ENCODE measurements at regions not wholly inside any gene's neighbourhood (a gene's known extent, or its start where the extent isn't known, plus 50 kb on each side); places are given as distances from the start of the nearest gene placed in this dataset.
"Not testable (repeated sequence)": the region's sequence is repeated elsewhere in the genome, so short reads cannot be mapped to it uniquely, and the experiment has no call there.

- Histone ChIP-seq H3K36me3 (no peaks in the 10 kb centered on the region), H3K4me1 (no peaks in the 10 kb centered on the region), H3K27ac (no peak overlapping the region), H3K9me3 (no peaks in the 10 kb centered on the region), H3K4me3 (no peak overlapping the region), H3K27me3 (no peaks in the 10 kb centered on the region)
- no peak for TF ChIP-seq CTCF (IDR thresholded peaks at IDR 0.05)
- TF ChIP-seq POLR2A (IDR thresholded peaks at IDR 0.05) = no peak
- no peak for TF ChIP-seq EP300 (IDR thresholded peaks at IDR 0.05)
- TF ChIP-seq POLR2AphosphoS5 (IDR thresholded peaks at IDR 0.05) = no peak
- ATAC-seq = no peak
Measured at GRCh38 chr4:144411700-144412099, 234.3 kb upstream of the HHIP start.

GRCh38 chr4:144421056-144421455 is 224.9 kb upstream of the HHIP start:
- Histone ChIP-seq H3K36me3 (no peaks in the 10 kb centered on the region), H3K9me3 (no peaks in the 10 kb centered on the region), H3K27ac (no peak overlapping the region), H3K4me1 (no peaks in the 10 kb centered on the region), H3K4me3 (no peak overlapping the region), H3K27me3 (no peaks in the 10 kb centered on the region)
- WGBS, 2 donors (ENCODE audit: low coverage in 1 of 2) = 97 to 98% methylated on average over 4 of the region's 4 CpGs
- TF ChIP-seq CTCF (IDR thresholded peaks at IDR 0.05) (no peak), EP300 (IDR thresholded peaks at IDR 0.05) (no peak), POLR2AphosphoS5 (IDR thresholded peaks at IDR 0.05) (no peak), POLR2A (IDR thresholded peaks at IDR 0.05) (no peak)
- ATAC-seq = no peak

GRCh38 chr4:144421839-144422565 is 224.0 kb upstream of the HHIP start:
- Histone ChIP-seq H3K4me3 (no peak overlapping the region), H3K27me3 (no peaks in the 10 kb centered on the region), H3K9me3 (no peaks in the 10 kb centered on the region), H3K4me1 (no peaks in the 10 kb centered on the region), H3K36me3 (no peaks in the 10 kb centered on the region), H3K27ac (no peak overlapping the region)
- TF ChIP-seq POLR2A (IDR thresholded peaks at IDR 0.05) (no peak), EP300 (IDR thresholded peaks at IDR 0.05) (no peak), POLR2AphosphoS5 (IDR thresholded peaks at IDR 0.05) (no peak), CTCF (IDR thresholded peaks at IDR 0.05) (no peak)
- 14 to 43% methylated on average over 1 to 3 of the region's 3 CpGs for WGBS, 2 donors (ENCODE audit: low coverage in 1 of 2)
- ATAC-seq = peak; percentile 40

GRCh38 chr4:144423930-144424329 is 222.0 kb upstream of the HHIP start:
- Histone ChIP-seq H3K27me3 (no peaks in the 10 kb centered on the region), H3K27ac (no peak overlapping the region), H3K4me1 (no peaks in the 10 kb centered on the region), H3K4me3 (no peak overlapping the region), H3K9me3 (no peaks in the 10 kb centered on the region), H3K36me3 (no peaks in the 10 kb centered on the region)
- TF ChIP-seq EP300 (IDR thresholded peaks at IDR 0.05) (no peak), POLR2AphosphoS5 (IDR thresholded peaks at IDR 0.05) (no peak), CTCF (IDR thresholded peaks at IDR 0.05) (no peak), POLR2A (IDR thresholded peaks at IDR 0.05) (no peak)
- no peak for ATAC-seq

GRCh38 chr4:144426023-144426422 is 219.9 kb upstream of the HHIP start:
- H3K4me3 ChIP-seq, H3K36me3 ChIP-seq, H3K27ac ChIP-seq, H3K4me1 ChIP-seq, H3K9me3 ChIP-seq, ATAC-seq, H3K27me3 ChIP-seq: not testable (repeated sequence)
- 95 to 97% methylated on average over 4 to 6 of the region's 11 CpGs for whole genome bisulfite sequencing, 2 donors (ENCODE audit: low coverage in 1 of 2)
